ENCODE measurements at regions not wholly inside any gene's neighbourhood (a gene's known extent, or its start where the extent isn't known, plus 50 kb on each side); places are given as distances from the start of the nearest gene placed in this dataset.
"Not testable (repeated sequence)": the region's sequence is repeated elsewhere in the genome, so short reads cannot be mapped to it uniquely, and the experiment has no call there.

DNA sequence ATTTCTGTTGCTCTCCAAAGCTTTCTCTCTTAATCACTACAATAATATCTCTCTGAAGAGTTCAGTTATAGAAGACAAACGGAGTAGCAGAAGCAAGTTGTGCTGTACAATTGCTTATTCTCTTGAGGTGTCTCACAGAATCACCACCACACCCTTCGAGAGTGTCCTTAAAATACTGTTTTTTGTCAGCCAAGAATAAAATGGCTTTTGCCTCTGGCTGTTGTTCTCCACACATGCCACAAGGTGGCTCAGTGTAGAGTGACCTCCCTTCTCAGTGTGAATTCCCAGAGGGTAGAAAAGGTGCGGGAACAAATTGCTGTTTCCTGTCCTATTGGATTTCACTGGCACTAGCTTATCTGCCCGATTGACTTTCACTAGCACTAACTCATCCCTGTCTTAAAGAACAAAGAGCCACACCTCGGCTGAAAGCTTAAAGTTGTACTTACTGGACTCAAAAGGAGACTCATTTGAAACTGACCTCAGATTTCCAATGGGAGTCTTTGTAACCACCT lies 134.2 kb upstream of the SATB1 start:
- H3K36me3 ChIP-seq, result no peaks in the 10 kb centered on the region
- H3K4me1 ChIP-seq, result peaks cover 0 to 9% (median 0%) of the 10 kb centered on the region in 3 donors
- no peak overlapping the region for H3K27ac ChIP-seq
- no peaks in the 10 kb centered on the region for H3K27me3 ChIP-seq
- 2% methylated on average over 5 of the region's 5 CpGs for WGBS, 2 donors
- H3K9me3 ChIP-seq, result no peaks in the 10 kb centered on the region
- TF ChIP-seq, protein P1, sequence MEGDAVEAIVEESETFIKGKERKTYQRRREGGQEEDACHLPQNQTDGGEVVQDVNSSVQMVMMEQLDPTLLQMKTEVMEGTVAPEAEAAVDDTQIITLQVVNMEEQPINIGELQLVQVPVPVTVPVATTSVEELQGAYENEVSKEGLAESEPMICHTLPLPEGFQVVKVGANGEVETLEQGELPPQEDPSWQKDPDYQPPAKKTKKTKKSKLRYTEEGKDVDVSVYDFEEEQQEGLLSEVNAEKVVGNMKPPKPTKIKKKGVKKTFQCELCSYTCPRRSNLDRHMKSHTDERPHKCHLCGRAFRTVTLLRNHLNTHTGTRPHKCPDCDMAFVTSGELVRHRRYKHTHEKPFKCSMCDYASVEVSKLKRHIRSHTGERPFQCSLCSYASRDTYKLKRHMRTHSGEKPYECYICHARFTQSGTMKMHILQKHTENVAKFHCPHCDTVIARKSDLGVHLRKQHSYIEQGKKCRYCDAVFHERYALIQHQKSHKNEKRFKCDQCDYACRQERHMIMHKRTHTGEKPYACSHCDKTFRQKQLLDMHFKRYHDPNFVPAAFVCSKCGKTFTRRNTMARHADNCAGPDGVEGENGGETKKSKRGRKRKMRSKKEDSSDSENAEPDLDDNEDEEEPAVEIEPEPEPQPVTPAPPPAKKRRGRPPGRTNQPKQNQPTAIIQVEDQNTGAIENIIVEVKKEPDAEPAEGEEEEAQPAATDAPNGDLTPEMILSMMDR (IDR thresholded peaks at IDR 0.05), result peak; percentile 36 to 88 (median 66)
- TF ChIP-seq POLR2A (IDR thresholded peaks at IDR 0.05), result no peak
- DNase-seq, result no peak
- intact Hi-C loops (cut with DNase I), result no loop called here
- H3K4me3 ChIP-seq, result no peak overlapping the region

DNA sequence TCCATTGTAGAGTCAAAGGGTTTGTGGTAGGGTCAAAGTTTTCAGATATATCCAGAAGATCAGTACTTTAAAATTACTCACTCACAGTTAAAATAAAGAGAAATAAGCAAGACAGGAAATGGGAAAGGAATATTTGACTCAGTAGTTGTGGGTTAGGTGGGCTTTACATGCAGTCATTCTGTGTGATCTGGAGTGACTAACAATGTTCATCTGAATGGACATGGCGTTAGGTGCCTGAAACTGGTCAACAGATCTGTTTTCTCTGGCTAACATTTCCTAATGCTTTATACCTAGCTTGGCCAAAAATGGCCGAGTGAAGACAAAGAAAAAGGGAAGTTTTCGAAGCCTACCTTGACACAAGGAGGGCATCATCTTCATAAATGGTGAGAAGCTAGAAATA lies 133.4 kb upstream of the SATB1 start:
- intact Hi-C loops (cut with DNase I), result no loop called here
- no peak for DNase-seq
- H3K27me3 ChIP-seq, result no peaks in the 10 kb centered on the region
- no peaks in the 10 kb centered on the region for H3K36me3 ChIP-seq
- no peaks in the 10 kb centered on the region for H3K9me3 ChIP-seq
- TF ChIP-seq, protein P1 (IDR thresholded peaks at IDR 0.05), result no peak
- TF ChIP-seq POLR2A (IDR thresholded peaks at IDR 0.05), result no peak
- H3K4me3 ChIP-seq, result no peak overlapping the region
- H3K4me1 ChIP-seq, result peaks cover 0 to 9% (median 0%) of the 10 kb centered on the region in 3 donors
- WGBS, 2 donors, result 48 to 68% methylated on average over 3 of the region's 3 CpGs
- no peak overlapping the region for H3K27ac ChIP-seq

GRCh38 chr3:18557216-18557615 lies 132.1 kb upstream of the SATB1 start:
- no peaks in the 10 kb centered on the region for H3K27me3 ChIP-seq
- WGBS, 2 donors, result 84 to 85% methylated on average over 3 of the region's 3 CpGs
- no peak for DNase-seq
- no peak overlapping the region for H3K27ac ChIP-seq
- no peak for TF ChIP-seq POLR2A (IDR thresholded peaks at IDR 0.05)
- TF ChIP-seq, protein P1 (IDR thresholded peaks at IDR 0.05), result no peak
- no peak overlapping the region for H3K4me3 ChIP-seq
- intact Hi-C loops (cut with DNase I), result no loop called here
- peaks cover 0 to 9% (median 0%) of the 10 kb centered on the region in 3 donors for H3K4me1 ChIP-seq
- no peaks in the 10 kb centered on the region for H3K36me3 ChIP-seq
- no peaks in the 10 kb centered on the region for H3K9me3 ChIP-seq

DNA sequence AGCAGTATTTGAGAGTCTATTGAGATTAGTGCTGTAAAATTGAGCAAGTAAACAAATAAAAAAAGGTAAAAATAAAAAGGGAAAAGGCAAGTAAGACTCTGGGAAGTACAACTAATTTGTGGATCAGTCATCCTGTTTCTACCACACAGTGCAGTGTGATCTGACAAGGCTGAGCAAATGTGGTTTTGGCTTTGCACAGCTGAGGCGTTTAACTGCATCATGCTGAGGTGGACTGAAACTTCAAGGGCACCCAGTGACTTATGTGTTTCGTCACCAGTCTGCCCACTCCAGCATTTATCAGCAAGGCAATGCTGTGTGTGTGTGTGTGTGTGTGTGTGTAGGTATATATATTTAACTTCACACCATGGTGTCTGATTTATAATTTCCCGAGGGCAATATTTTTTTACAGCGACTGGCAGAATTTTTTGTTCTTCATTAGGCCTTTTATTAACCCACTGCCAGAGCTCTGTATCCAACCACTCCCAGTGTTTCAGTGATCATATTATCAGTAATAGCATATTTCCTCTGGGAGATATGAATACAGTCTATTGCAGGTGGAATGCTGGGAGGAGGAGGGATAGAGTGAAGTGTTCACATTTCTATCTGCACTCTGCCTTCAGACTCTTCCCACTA lies 131.5 kb upstream of the SATB1 start:
- TF ChIP-seq, protein P1 (IDR thresholded peaks at IDR 0.05), result no peak
- TF ChIP-seq POLR2A (IDR thresholded peaks at IDR 0.05), result no peak
- H3K27ac ChIP-seq, result no peak overlapping the region
- WGBS, 2 donors, result 34 to 42% methylated on average over 4 of the region's 4 CpGs
- no peaks in the 10 kb centered on the region for H3K36me3 ChIP-seq
- H3K27me3 ChIP-seq, result no peaks in the 10 kb centered on the region
- intact Hi-C loops (cut with DNase I), result no loop called here
- DNase-seq, result no peak
- peaks cover 0 to 9% (median 0%) of the 10 kb centered on the region in 3 donors for H3K4me1 ChIP-seq
- H3K9me3 ChIP-seq, result no peaks in the 10 kb centered on the region
- H3K4me3 ChIP-seq, result no peak overlapping the region

- 63 to 66% methylated on average over 3 of the region's 3 CpGs for WGBS, 2 donors
- intact Hi-C loops (cut with DNase I), result no loop called here
- no peak overlapping the region for H3K27ac ChIP-seq
- peaks cover 0 to 9% (median 0%) of the 10 kb centered on the region in 3 donors for H3K4me1 ChIP-seq
- no peaks in the 10 kb centered on the region for H3K27me3 ChIP-seq
- H3K4me3 ChIP-seq, result no peak overlapping the region
- TF ChIP-seq POLR2A (IDR thresholded peaks at IDR 0.05), result no peak
- TF ChIP-seq, protein P1 (IDR thresholded peaks at IDR 0.05), result no peak
- DNase-seq, result no peak
- no peaks in the 10 kb centered on the region for H3K9me3 ChIP-seq
- no peaks in the 10 kb centered on the region for H3K36me3 ChIP-seq
Measured at GRCh38 chr3:18556001-18556408, 130.9 kb upstream of the SATB1 start.

- intact Hi-C loops (cut with DNase I); H3K4me1 ChIP-seq; H3K27ac ChIP-seq; H3K9me3 ChIP-seq; H3K27me3 ChIP-seq; H3K36me3 ChIP-seq; H3K4me3 ChIP-seq; DNase-seq: not testable (repeated sequence)
- WGBS, 2 donors, result 78 to 81% methylated on average over 9 of the region's 9 CpGs
Measured at GRCh38 chr3:18552579-18553105, 127.5 kb upstream of the SATB1 start.

Data from esophagus squamous epithelium (tissue), 5 donors.